ENCODE measurements at regions not wholly inside any gene's neighbourhood (a gene's known extent, or its start where the extent isn't known, plus 50 kb on each side); places are given as distances from the start of the nearest gene placed in this dataset.
A peak's percentile ranks its signal among the peaks of the same experiment; 100 is the strongest.

DNA sequence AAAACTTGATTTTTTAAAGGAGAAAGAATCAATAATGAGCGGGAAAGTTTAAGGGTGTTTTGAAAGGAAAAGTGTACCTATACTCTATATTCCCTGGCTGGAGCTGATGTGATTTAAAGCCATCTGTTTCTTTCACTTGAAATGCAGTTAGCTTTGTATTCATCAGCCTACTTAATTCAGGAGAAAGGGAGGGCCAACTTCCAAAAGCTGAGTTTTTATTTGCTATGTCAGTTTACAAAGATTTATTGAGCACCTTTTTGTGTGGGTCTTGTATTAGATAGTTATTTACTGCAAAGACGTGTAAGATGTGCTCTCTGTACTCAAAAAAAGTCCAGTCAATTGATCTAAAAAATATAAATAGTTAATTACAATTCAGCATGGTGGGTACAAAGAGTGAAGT is 176.2 kb upstream of the GOLIM4 start:
- ATAC-seq (no peak), DNase-seq (ENCODE audit: low spot score) (no peak)
- Mint-ChIP-seq H3K27ac (peak overlapping the region; percentile 5; the same call in 1 of the 2 replicates), H3K4me1 (peaks cover 39% of the 10 kb centered on the region), H3K9me3 (peaks cover 8% of the 10 kb centered on the region; the same call in 2 of the 3 replicates), H3K4me3 (no peak overlapping the region; the same call in 2 of the 3 replicates), H3K27me3 (ENCODE audit: insufficient read depth, low read depth, poor library complexity) (peaks cover 6% of the 10 kb centered on the region), H3K36me3 (ENCODE audit: low read depth) (peaks cover 18% of the 10 kb centered on the region)
- no peaks in the 10 kb centered on the region for H3F3A ChIP-seq (replicated peaks; ENCODE audit: low read depth)
- no peaks in the 10 kb centered on the region for H4K20me1 ChIP-seq (replicated peaks; ENCODE audit: insufficient read depth)
- TF ChIP-seq ZNF331 (CRISPR knock-in tag; IDR thresholded peaks at IDR 0.05; ENCODE audit: low read depth) (no peak), POLR2AphosphoS5 (IDR thresholded peaks at IDR 0.05; ENCODE audit: low read depth) (no peak), EZH2phosphoT487 (IDR thresholded peaks at IDR 0.05; ENCODE audit: unreplicated experiment) (no peak), NANOG (IDR thresholded peaks at IDR 0.05; ENCODE audit: borderline replicate concordance) (no peak), EZH2 (IDR thresholded peaks at IDR 0.05; ENCODE audit: low read depth, unreplicated experiment) (no peak)
- TF ChIP-seq, protein P1, sequence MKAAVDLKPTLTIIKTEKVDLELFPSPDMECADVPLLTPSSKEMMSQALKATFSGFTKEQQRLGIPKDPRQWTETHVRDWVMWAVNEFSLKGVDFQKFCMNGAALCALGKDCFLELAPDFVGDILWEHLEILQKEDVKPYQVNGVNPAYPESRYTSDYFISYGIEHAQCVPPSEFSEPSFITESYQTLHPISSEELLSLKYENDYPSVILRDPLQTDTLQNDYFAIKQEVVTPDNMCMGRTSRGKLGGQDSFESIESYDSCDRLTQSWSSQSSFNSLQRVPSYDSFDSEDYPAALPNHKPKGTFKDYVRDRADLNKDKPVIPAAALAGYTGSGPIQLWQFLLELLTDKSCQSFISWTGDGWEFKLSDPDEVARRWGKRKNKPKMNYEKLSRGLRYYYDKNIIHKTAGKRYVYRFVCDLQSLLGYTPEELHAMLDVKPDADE (IDR thresholded peaks at IDR 0.05), result no peak
- no peaks in the 10 kb centered on the region for H3K27me3 ChIP-seq (ENCODE audit: insufficient read depth)
- peaks cover 9% of the 10 kb centered on the region for H3K4me1 ChIP-seq (ENCODE audit: insufficient read depth)
- no peaks in the 10 kb centered on the region for H3K79me2 ChIP-seq (replicated peaks; ENCODE audit: insufficient read depth)
- no peak overlapping the region for H3K27ac ChIP-seq (ENCODE audit: low read depth)
- no peaks in the 10 kb centered on the region; the same call in 1 of the 2 replicates for H3K9me2 ChIP-seq (ENCODE audit: insufficient read depth)
- no peak overlapping the region for H2AFZ ChIP-seq
- no peaks in the 10 kb centered on the region for H3K36me3 ChIP-seq (ENCODE audit: insufficient read depth)
- H3K4me2 ChIP-seq, result peak overlapping the region; percentile 11; the same call in 1 of the 2 replicates
- no peak overlapping the region for H3K4me3 ChIP-seq

DNA sequence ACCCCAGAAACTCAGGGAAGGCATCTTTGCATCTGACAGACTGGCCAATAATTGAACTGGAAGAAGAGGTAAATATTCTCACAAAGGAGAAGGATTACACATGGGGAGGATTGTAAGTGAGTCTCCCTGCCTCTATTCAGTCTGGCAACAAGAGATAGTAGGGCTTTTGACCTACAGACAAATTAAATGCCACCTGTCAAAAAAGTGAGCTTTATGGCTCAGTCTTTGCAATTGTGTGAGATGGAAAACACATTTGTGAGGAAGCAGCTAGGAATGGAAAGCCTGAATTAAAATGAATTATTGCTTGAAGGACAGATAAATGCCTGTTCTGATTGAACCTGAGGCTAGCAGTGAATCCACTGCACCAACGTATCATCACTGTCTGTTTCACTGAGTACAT is 173.3 kb upstream of the GOLIM4 start:
- no peaks in the 10 kb centered on the region for H3K27me3 ChIP-seq (ENCODE audit: insufficient read depth)
- no peaks in the 10 kb centered on the region for H3F3A ChIP-seq (replicated peaks; ENCODE audit: low read depth)
- no peak overlapping the region for H2AFZ ChIP-seq
- no peaks in the 10 kb centered on the region; the same call in 1 of the 2 replicates for H3K9me2 ChIP-seq (ENCODE audit: insufficient read depth)
- H3K36me3 ChIP-seq (ENCODE audit: insufficient read depth), result no peaks in the 10 kb centered on the region
- Mint-ChIP-seq H3K27me3 (ENCODE audit: insufficient read depth, low read depth, poor library complexity) (peaks cover 5% of the 10 kb centered on the region), H3K4me1 (peaks cover 20% of the 10 kb centered on the region), H3K9me3 (no peaks in the 10 kb centered on the region; the same call in 2 of the 3 replicates), H3K36me3 (ENCODE audit: low read depth) (peaks cover 9% of the 10 kb centered on the region; the same call in 2 of the 3 replicates), H3K4me3 (no peak overlapping the region), H3K27ac (no peak overlapping the region)
- no peak overlapping the region for H3K4me2 ChIP-seq
- H3K79me2 ChIP-seq (replicated peaks; ENCODE audit: insufficient read depth), result no peaks in the 10 kb centered on the region
- no peak overlapping the region for H3K27ac ChIP-seq (ENCODE audit: low read depth)
- no peaks in the 10 kb centered on the region for H4K20me1 ChIP-seq (replicated peaks; ENCODE audit: insufficient read depth)
- TF ChIP-seq, protein P2, sequence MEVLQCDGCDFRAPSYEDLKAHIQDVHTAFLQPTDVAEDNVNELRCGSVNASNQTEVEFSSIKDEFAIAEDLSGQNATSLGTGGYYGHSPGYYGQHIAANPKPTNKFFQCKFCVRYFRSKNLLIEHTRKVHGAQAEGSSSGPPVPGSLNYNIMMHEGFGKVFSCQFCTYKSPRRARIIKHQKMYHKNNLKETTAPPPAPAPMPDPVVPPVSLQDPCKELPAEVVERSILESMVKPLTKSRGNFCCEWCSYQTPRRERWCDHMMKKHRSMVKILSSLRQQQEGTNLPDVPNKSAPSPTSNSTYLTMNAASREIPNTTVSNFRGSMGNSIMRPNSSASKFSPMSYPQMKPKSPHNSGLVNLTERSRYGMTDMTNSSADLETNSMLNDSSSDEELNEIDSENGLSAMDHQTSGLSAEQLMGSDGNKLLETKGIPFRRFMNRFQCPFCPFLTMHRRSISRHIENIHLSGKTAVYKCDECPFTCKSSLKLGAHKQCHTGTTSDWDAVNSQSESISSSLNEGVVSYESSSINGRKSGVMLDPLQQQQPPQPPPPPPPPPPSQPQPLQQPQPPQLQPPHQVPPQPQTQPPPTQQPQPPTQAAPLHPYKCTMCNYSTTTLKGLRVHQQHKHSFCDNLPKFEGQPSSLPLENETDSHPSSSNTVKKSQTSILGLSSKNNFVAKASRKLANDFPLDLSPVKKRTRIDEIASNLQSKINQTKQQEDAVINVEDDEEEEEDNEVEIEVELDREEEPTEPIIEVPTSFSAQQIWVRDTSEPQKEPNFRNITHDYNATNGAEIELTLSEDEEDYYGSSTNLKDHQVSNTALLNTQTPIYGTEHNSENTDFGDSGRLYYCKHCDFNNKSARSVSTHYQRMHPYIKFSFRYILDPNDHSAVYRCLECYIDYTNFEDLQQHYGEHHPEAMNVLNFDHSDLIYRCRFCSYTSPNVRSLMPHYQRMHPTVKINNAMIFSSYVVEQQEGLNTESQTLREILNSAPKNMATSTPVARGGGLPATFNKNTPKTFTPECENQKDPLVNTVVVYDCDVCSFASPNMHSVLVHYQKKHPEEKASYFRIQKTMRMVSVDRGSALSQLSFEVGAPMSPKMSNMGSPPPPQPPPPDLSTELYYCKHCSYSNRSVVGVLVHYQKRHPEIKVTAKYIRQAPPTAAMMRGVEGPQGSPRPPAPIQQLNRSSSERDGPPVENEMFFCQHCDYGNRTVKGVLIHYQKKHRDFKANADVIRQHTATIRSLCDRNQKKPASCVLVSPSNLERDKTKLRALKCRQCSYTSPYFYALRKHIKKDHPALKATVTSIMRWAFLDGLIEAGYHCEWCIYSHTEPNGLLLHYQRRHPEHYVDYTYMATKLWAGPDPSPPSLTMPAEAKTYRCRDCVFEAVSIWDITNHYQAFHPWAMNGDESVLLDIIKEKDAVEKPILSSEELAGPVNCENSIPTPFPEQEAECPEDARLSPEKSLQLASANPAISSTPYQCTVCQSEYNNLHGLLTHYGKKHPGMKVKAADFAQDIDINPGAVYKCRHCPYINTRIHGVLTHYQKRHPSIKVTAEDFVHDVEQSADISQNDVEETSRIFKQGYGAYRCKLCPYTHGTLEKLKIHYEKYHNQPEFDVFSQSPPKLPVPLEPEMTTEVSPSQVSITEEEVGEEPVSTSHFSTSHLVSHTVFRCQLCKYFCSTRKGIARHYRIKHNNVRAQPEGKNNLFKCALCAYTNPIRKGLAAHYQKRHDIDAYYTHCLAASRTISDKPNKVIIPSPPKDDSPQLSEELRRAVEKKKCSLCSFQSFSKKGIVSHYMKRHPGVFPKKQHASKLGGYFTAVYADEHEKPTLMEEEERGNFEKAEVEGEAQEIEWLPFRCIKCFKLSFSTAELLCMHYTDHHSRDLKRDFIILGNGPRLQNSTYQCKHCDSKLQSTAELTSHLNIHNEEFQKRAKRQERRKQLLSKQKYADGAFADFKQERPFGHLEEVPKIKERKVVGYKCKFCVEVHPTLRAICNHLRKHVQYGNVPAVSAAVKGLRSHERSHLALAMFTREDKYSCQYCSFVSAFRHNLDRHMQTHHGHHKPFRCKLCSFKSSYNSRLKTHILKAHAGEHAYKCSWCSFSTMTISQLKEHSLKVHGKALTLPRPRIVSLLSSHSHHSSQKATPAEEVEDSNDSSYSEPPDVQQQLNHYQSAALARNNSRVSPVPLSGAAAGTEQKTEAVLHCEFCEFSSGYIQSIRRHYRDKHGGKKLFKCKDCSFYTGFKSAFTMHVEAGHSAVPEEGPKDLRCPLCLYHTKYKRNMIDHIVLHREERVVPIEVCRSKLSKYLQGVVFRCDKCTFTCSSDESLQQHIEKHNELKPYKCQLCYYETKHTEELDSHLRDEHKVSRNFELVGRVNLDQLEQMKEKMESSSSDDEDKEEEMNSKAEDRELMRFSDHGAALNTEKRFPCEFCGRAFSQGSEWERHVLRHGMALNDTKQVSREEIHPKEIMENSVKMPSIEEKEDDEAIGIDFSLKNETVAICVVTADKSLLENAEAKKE (CRISPR knock-in tag; IDR thresholded peaks at IDR 0.05), result no peak
- TF ChIP-seq, protein P1 (IDR thresholded peaks at IDR 0.05), result no peak
- TF ChIP-seq ZNF114 (CRISPR knock-in tag; IDR thresholded peaks at IDR 0.05), result no peak
- TF ChIP-seq, protein P3, sequence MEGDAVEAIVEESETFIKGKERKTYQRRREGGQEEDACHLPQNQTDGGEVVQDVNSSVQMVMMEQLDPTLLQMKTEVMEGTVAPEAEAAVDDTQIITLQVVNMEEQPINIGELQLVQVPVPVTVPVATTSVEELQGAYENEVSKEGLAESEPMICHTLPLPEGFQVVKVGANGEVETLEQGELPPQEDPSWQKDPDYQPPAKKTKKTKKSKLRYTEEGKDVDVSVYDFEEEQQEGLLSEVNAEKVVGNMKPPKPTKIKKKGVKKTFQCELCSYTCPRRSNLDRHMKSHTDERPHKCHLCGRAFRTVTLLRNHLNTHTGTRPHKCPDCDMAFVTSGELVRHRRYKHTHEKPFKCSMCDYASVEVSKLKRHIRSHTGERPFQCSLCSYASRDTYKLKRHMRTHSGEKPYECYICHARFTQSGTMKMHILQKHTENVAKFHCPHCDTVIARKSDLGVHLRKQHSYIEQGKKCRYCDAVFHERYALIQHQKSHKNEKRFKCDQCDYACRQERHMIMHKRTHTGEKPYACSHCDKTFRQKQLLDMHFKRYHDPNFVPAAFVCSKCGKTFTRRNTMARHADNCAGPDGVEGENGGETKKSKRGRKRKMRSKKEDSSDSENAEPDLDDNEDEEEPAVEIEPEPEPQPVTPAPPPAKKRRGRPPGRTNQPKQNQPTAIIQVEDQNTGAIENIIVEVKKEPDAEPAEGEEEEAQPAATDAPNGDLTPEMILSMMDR (conservative IDR thresholded peaks at IDR 0.05; ENCODE audit: low read depth in 2 of 2), result no peak
- no peak for TF ChIP-seq ZNF331 (CRISPR knock-in tag; IDR thresholded peaks at IDR 0.05; ENCODE audit: low read depth)
- no peak for TF ChIP-seq STAT1 (IDR thresholded peaks at IDR 0.05; ENCODE audit: unreplicated experiment)
- ATAC-seq, result no peak
- DNase-seq (ENCODE audit: low spot score), result no peak
- peaks cover 9% of the 10 kb centered on the region for H3K4me1 ChIP-seq (ENCODE audit: insufficient read depth)
- no peak overlapping the region for H3K4me3 ChIP-seq

Measured in GM23338 (cell line).